ENCODE measurements at regions not wholly inside any gene's neighbourhood (a gene's known extent, or its start where the extent isn't known, plus 50 kb on each side); places are given as distances from the start of the nearest gene placed in this dataset.

- TF ChIP-seq CTCF (IDR thresholded peaks at IDR 0.05) (no peak), POLR2A (IDR thresholded peaks at IDR 0.05) (no peak)
Observed at GRCh38 chr3:71881041-71881440, 96.1 kb upstream of the PROK2 start.

Data from right lobe of liver (tissue), 4 donors.